OCI-LY1 (cell line): ENCODE measurements at regions not wholly inside any gene's neighbourhood (a gene's known extent, or its start where the extent isn't known, plus 50 kb on each side); places are given as distances from the start of the nearest gene placed in this dataset.

Source experiments
- EZH2 ChIP-seq: fragments of 200-600 bp; sonication (generic), shearing (Covaris generic); IDR thresholded peaks from 2 replicates; pipeline ENCODE4 v1.8.0; 2017; ENCODE audit warnings: borderline replicate concordance, mixed run types, mild to moderate bottlenecking, antibody characterized with exemption, low read length, moderate library complexity, mixed read lengths
- TF ChIP-seq, protein P1 (sequence below): fragments of 200-600 bp; sonication (generic), shearing (Covaris generic); IDR thresholded peaks from 2 replicates; pipeline ENCODE4 v1.5.1; 2017; ENCODE audit warnings: mild to moderate bottlenecking, antibody characterized with exemption, low read length, moderate library complexity, mixed read lengths

DNA sequence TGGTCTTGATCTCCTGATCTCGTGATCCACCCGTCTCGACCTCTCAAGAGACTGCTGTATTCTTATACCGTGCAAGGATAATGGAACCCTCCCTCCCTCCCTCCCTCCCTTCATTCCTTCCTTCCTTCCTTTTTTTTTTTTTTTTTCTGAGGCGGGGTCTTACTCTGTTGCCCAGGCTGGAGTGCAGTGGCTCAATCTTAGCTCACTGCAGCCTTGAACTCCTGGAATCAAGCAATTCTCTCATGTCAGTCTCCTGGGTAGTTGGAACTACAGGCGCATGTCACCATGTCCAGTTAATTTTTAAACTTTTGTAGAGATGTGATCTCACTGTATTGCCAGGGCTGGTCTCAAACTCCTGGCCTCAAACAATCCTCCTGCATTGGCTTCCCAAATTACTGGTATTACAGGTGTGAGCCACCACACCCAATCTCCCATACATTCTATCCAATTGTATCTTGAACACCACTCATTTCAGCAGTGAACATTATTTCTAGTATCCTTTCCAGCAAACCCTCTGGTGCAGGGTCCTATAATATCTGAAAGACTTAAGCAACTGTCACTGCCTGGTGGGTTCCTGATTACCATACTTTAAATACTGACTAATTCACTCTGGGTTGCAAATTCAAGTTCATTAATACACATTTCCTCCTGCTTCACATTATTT is 210.0 kb upstream of the ZNF217 start:
- TF ChIP-seq, protein P1, sequence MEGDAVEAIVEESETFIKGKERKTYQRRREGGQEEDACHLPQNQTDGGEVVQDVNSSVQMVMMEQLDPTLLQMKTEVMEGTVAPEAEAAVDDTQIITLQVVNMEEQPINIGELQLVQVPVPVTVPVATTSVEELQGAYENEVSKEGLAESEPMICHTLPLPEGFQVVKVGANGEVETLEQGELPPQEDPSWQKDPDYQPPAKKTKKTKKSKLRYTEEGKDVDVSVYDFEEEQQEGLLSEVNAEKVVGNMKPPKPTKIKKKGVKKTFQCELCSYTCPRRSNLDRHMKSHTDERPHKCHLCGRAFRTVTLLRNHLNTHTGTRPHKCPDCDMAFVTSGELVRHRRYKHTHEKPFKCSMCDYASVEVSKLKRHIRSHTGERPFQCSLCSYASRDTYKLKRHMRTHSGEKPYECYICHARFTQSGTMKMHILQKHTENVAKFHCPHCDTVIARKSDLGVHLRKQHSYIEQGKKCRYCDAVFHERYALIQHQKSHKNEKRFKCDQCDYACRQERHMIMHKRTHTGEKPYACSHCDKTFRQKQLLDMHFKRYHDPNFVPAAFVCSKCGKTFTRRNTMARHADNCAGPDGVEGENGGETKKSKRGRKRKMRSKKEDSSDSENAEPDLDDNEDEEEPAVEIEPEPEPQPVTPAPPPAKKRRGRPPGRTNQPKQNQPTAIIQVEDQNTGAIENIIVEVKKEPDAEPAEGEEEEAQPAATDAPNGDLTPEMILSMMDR, result no peak
- no peak for TF ChIP-seq EZH2
